Prostate gland (tissue), 2 donors: ENCODE measurements at regions not wholly inside any gene's neighbourhood (a gene's known extent, or its start where the extent isn't known, plus 50 kb on each side); places are given as distances from the start of the nearest gene placed in this dataset.

Experiments
- CTCF ChIP-seq, 4 experiments: fragments of 200-600 bp in 2 of 4; fragments of 450-650 bp in 2 of 4; sonication (generic) in 2 of 4; IDR thresholded peaks; 1 replicate in 3 of 4; 2 replicates in 1 of 4; pipeline ENCODE4 v1.5.1; 2016 to 2019; ENCODE audit warnings: antibody characterized with exemption in 4 of 4, mild to moderate bottlenecking in 2 of 4, moderate library complexity in 2 of 4
- POLR2A ChIP-seq: fragments of 450-650 bp; IDR thresholded peaks from one replicate; pipeline ENCODE4 v1.6.1; 2016; ENCODE audit warnings: antibody characterized with exemption, mild to moderate bottlenecking
- POLR2AphosphoS5 ChIP-seq: sonication (generic); formaldehyde crosslinking; IDR thresholded peaks from one replicate; pipeline ENCODE4 v1.6.1; 2017; ENCODE audit warnings: antibody characterized with exemption

- TF ChIP-seq CTCF (IDR thresholded peaks at IDR 0.05) (no peak), POLR2AphosphoS5 (no peak), POLR2A (no peak)
Measured at GRCh38 chr5:13227513-13227912, 717.0 kb downstream of the DNAH5 start.
